GM19438 (cell line): ENCODE measurements at regions not wholly inside any gene's neighbourhood (a gene's known extent, or its start where the extent isn't known, plus 50 kb on each side); places are given as distances from the start of the nearest gene placed in this dataset.

Source experiments
- ATAC-seq: cut with Tn5 transposase; IDR thresholded peaks from one replicate; pipeline ENCODE4 v1.9.1; 2021; ENCODE audit warnings: low read depth; ENCODE audit not compliant: unreplicated experiment

DNA sequence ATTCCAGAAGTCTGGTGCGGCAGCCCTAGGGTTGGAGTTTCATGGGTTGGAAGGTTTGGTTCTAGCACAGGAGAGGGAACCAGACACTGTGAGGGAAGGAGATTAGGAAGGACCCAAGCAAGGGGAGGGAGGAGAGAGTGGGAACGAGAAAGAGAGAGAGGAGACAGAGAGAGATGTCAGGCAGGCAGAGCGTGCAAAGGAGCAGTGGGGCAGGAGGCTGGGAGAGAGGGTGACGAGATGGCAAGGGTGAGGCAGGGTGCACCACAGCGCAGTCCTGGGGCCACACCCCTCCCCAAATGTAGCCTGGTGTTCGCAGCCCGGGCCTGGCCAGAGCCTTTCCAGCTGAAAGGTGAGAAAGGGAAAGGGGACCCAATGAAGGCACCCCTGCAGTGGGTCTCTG, 162.9 kb upstream of the TLE3 start:
- ATAC-seq: no peak

DNA sequence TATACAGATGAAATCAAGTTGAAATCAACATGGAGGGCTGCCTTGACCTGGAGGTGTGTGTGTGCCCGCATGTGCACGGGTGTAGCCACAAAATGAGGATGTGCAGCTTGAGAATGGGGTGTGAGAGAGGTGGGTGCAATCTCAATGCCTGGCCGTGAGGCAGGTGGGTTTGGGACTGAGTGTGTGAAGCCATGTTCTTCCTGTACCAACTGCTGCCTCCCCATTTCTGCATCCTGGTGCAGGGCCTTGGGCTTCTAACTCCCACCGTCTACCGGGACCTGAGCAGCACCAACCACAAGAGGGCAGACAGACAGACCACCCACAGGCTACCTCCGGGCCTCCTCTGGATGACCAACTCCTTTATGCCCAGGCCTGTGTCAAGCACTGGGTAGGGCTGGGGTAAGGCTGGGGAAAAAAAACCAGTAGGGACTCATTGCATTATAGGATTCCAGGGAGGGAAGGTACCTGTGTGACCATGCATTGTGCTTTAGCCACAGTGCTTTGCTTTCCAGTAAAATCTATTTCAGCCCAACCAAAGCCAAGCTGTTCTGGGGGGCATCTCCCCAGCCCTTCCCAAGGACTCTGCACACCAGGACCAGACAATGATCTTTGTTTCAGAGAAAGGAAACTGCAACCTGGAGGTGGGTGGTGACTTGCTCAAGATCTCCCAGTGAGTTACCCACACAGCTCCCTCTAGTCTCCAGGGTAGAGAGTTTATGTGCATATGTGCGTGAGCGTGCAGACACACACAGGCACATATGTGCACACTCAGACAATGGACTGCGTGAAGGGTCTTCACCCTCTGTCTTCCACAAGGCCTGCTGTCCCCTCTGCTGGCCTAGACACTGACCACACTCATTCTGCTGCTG, 162.2 kb upstream of the TLE3 start:
- ATAC-seq: no peak

DNA sequence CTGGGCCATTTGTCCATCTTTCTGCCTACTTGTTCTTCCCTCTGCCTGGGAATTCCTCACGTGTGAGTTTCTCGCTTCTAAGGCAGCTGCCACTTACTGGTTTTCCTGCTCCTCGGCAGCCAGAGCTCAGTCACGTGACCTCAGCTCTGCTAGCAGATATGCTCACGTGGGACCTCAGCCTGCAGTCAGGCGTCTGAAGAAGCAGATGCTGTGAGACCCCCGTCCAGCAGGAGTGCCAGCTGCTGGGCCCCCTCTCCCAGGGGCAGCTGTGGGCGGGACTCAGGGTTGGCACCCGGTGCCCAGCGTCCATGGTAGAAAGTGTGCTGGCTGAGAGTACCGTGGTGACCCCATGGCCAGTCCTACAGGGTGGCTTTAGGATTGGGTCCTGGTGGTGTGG, 161.3 kb upstream of the TLE3 start:
- no peak for ATAC-seq

DNA sequence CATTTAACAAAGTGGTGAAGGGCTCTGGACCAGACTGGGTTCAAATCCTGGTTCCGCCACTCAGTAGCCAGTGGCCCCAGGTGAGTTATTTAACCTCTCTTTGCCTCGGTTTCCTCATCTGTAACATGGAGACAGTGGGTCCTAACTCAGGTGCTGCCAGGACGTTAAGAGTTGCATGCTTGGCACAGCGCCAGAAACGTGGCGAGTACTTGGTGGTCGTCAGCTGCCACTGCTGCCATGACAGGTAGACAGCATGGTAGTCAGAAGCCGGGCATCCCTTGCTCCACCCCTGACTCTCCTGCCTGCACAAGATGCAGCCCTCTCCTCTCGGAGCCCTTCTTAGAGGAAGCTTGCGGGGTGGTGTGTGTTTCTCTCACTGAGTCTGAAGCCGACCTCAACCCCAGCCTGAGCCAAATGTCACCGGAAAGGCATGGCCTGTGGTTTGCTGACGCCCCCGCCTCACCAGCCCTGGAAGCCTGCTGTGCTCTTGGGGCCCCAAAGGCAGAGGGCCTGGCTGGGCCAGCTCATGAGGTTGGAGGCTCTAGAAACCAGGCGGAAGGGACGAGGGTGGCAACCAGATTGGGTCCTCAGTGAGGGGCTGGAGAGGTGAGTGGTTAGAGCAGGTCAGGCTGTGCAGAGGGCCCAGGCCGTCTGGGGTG, 160.8 kb upstream of the TLE3 start:
- no peak for ATAC-seq

DNA sequence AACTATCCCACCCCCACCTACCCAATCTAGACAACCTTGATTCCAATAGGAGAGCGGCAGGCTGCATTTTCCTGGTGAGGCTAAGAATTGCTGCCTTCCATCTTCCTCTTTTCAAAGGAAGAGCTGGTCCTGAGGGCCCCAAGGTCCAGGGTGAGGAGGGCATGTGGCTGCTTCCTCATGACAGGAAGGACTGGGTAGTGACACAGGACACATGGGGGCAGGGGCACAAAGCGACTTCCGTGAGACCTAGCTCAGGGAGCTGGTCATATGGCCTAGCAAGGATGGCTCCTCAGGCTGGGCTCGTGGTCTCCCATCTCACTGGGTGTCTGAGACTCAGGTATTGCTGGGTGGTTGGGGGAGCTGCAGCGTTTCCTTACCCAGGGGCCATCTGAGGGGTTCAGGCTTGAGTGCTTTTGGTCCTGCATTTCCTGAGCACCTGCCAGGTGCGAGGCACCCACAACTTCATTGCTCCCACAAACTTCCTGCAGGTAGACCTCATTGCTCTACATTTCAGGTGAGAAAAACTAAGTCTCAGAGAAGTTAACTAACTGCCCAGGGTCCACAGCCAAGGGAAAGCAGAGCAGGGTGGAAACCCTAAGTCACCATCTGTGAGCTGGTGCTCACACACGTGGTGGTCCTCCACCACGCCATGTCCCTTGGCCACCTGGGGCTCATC, 160.0 kb upstream of the TLE3 start:
- no peak for ATAC-seq

DNA sequence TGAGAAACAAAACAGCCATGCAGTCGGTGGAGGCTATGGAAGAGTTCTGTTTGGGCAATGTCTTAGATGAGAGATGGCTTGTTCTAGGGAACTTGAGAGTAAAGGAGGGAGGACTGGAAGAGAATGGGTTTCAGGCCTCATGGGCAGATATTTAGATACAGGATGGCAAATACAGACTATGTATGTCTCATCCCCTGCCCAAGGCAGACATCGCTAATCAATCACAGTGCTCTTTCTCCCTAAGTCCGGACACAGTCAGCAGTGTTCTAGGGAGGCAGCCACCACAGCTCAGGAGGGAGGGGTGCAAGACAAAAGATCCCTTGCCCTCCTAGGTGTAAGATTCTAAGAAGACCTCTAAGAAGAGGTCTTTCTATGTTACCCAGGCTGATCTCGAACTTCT, 159.3 kb upstream of the TLE3 start:
- no peak for ATAC-seq

DNA sequence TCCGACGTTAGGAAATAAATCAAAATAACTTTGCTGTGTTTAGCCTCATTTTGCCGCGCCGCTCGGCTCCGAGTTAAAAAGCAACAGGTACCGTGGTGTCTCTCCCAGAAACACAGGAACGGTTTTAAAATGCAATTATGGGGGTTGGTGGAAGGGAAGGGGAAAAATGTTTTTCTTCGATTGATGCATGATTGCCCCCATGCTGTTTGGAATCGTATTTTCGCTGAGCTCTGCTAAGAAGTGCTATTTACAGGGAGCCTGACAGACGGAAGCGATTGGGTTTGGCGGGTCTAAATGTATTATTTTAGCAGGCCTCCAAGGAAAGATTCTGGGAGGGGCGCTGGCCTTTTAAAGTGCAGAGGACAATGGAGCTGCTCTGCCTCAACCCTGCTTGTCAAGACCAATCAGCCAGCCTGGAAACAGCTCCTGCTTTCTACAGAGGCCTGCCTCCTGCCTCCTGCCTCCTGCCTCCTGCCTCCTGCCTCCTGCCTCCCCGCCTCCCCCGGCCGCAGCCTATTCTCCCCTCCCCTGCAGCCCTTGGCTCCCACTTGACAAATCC, 156.7 kb upstream of the TLE3 start:
- no peak for ATAC-seq

DNA sequence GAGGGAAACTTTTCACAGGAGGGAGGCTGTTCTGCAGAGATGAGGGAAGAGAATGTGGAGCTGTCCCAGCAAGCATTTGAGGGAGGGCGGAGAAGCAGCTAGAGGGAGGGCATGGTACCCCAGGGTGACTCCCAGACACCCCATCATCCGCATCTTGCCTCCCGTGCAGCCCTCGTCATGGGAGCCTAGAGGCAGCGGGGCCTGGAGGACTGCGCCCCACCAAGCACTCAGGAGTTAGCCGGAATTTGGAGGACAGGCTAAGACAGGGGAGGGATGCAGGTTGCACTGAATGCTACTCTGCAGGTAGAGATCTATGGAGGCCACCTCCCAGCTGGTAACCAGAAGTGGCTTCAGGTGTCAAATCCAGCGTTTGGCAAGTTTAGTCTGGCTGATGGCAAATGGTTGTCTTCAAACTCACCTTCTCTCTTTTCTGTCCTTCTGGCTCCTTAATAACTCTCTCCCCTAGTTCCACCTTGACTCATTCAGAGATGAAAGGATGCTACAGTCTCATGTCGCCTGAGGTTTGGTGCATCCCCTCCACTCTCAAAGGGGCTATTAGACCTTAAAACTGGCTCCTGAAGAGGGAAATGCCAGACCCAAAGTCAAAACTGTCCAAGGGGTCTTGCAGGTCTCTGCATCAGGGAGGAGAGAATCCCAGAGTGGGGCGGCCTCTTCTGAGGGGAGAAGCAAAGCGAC, 155.9 kb upstream of the TLE3 start:
- no peak for ATAC-seq

DNA sequence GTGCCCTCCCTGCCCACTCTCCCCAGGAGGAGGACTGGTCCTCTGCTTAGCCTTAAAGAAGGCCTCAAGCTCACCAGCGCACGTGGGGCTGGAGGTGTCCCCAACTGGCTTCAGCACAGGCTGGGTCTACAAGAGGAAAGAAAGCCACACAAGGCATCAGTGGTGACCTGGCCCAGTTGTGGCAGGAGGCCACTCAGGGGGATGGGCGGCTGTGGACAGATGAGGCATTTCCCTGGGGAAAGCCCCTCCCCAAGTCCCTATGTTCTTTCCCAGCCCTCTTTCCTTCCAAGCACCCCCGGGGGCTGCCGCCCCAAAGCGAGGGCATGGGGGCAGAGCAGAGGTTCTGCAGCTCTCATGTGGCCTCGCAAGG, 155.2 kb upstream of the TLE3 start:
- no peak for ATAC-seq

DNA sequence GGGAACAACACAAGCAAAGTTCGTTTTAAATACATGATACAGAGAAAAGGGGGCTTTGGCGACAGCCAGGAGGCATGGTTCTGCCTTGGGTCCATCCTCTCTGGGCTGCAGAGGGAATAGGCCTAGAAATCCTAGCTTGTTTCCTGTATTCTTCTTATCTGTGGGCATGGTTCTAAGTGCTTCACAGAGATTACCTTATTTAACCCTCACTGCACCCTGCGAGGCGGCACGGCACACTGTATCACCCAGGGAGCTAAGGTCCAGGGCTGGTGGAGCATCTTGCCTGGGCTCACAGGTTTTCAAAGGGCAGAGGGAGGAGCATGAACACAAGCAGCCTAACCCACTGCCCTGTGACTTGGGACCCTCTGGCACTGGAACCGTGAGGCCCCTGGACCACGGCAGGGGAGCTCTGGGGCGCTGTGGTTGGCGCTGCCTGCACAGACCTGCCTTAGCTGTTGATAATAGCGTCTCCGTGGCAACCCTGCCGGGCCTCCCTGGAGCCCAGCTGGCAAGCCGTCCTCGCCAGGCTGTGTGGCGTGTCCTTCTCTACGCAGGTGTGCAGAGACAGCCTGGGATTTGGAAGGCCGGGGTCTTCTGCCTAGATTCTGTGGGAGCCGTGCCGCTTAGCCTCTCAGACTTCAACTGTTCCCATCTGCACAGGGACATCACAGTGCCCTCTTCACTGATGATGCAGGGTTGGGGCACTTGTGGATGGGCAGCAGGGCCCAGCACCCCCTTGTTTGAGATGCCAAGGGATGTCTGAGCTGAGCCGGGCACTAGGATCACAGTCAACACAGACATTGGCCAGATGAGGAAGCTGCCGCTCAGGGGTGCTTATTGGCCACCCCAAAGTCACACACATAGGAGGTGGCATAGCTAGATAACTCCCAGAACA, 154.6 kb upstream of the TLE3 start:
- no peak for ATAC-seq

DNA sequence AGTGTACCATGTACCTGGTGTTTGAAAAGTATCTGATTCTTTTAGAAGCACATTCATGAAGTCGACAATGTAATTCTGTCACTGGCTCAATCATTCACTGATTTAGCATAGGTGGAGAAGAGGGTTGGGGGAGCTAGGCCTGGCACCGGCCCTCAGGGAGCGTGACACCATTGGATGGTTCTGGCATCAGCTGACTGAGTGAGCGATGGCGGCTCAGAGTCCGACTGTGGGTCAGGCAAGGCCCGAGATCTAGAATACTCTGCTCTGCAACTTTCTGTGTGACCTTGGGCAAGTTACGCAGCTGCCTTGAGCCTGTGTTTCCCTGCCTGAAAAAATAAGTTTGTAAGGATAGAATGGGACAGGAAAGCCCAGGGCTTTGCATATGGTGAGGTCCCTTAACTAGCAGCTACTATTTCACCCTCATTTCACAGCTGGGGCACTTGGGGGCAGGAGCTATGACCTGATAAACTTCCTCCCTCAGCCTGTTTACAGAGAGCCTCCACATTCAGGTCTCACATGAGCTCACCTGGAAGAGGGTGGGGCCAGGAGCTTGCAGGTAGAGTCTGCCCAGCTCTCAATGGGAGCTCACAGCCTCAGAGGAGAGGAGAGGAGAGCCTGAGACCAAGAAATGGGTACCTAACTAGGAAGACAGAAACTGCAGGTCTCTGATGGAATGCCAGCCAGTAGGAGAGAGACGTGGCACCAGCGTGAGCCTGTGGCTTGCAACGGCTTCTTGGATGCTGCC, 153.7 kb upstream of the TLE3 start:
- ATAC-seq: no peak

DNA sequence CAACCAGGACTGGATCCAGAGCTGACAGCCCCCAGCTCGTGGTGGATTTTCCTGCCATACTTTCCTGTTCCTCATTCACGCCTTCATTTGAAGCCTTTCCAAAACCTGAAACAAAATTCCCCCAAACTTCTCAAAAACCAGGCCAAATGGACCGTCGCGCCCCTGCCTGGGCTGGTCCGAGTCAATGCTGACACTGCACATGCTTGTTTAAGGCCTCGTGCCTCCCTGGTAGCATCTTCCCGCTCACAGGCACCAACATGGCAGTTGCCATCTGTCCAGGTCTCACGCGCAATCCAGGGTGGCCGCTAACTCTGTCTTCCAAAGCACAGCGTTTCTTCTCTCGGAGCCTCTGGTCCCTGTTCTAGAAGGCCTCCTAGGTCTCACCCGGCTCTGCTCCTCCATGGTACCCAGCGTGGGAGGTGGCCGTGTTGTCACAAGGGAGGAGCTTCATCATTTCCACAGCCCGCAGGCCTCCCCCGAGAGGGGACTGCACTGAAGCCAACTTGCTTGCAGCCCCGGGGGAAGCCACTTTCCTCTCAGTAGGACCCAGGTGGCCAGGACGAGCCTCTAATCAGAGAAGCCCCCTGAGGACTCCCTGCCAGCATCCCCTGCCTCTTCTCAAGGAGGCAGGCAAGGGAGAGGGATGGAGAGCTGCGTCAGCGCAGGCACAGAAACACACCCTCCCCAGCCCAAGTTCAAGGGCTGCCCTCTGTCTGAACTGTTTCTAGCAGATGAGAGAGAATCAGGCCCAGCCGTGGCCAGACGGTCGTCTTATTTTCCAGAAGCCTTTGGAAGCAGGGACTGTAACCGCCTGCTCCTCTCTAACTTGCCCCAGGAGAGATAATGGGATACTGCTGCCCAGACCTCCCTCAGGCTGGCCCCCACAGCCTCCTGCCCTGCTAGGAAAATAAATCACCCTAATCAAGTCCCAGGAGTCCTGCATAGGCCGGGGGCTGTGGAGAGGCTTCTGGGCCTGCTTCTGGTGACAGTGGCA, 152.8 kb upstream of the TLE3 start:
- no peak for ATAC-seq

DNA sequence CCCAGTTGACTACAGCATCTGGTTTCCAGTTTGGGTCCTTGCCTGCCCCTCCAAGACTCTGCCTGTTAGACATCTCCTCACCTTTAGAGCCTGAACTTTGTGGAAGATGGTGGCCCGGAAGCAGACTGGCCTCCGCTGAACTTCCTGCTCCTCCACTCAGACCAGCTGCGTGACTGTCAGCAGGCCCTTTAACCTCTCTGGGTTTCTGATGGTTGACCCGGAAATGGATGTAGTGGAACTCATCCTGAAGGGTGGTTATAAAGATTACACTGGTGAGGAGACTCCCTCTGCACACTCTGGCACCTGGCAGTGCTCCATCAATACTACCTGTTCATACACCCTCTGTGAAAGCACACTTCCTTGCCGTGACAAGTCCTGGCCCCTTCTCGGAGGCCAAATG, 151.9 kb upstream of the TLE3 start:
- no peak for ATAC-seq

DNA sequence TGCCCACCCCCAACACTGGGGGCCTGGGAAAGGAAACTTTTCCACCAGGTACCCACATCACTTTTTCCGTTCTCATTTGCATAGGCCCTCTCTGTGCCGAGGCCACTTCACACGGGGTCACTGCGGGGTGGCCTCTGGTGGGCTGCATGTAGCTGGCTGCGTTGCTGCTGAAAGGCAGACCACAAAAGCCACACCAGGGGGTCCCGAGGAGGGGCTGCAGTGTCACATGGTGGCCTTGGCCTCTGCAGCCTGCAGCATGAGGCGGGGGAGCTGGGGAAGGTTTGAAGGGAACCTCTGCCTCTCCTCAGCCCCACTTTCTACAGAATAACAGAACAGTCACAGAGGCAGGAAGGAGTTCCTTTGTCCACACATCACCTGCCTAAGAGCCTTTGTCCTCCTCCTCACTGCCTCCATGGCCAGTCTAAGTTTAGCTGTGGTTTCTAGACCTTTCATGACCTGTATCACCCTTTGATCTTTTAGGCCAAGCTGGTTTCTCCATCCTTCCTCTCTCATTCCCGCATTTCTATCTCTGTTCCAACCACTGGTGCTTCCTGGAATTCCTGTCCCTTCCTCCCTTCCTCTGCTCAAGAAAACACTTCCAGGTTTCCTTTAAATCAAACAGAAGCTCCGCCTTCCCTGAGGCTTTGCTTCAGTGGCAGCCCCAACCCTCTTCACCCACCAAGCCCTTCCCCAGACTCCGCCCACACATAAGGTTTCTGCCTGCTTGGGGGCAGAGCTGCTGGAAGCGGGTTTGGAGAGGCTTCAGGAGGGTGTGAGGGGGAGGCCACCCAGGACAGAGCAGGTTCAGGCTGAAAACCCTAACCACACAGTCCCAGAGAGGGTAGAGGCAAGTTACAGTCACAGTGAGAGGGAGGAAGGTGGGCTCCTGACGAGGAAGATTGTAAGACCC, 150.7 kb upstream of the TLE3 start:
- no peak for ATAC-seq

DNA sequence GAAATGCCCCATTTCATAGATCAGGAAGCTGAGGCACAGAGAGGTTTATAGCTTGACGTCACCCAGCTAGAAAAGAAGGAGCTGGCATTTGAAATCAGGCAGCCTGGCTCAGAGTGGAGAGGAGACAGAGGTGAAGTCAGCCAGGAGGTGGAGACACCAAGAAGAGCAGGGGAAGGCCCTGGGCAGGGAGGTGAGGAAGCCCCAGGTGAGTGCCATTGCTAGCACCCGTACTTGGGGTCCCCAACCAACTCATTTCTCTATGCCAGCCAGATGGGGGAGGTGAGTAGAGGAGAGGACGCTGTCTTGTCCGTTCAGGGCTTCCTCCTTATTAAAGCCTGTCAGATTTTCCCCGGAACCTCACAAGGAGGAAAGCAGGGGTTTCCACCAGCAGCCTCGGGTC, 149.6 kb upstream of the TLE3 start:
- no peak for ATAC-seq

DNA sequence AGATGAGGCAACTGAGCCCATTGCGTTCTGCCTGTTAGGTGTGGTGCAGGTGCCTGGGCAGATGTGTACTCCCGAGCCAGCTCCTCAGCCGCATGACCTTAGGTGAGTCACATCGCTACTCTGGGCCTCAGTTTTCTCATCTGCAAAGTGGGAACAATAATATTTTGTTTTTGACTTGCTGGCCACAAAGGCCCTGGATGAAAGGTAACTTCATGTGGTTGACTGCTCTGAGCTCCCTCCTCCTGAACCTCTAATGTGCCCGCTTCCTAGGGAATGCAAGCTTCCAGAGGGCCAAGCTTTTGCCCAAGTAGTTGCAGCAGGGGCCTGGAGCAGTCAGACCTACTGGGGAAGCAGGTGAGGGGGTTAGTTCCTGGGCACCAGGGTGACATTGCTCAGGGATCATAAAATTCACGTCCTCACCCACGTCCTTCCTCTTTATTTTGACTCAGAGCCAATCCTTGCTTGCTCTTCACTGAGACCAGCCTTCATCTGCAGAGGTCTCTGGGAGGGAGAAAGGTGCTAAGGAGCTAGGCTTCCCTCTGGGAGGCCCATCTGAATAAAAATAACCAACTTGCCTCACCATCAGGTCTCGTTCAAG, 149.0 kb upstream of the TLE3 start:
- no peak for ATAC-seq
